Vagina (tissue), 2 donors: ENCODE measurements at regions not wholly inside any gene's neighbourhood (a gene's known extent, or its start where the extent isn't known, plus 50 kb on each side); places are given as distances from the start of the nearest gene placed in this dataset.
"Not testable (repeated sequence)": the region's sequence is repeated elsewhere in the genome, so short reads cannot be mapped to it uniquely, and the experiment has no call there.

Source experiments
- CTCF ChIP-seq, 3 experiments: fragments of 450-650 bp in 2 of 3; fragments of 200-600 bp in 1 of 3; sonication (generic) in 1 of 3; IDR thresholded peaks; one replicate each; pipeline ENCODE4 v1.5.1; 2017 to 2019; ENCODE audit warnings: antibody characterized with exemption in 3 of 3, mild to moderate bottlenecking in 2 of 3, moderate library complexity in 2 of 3
- POLR2A ChIP-seq, 2 donors: fragments of 450-650 bp; IDR thresholded peaks; one replicate each; pipeline ENCODE4 v1.6.1; 2017; ENCODE audit warnings: antibody characterized with exemption in 2 of 2, mild to moderate bottlenecking in 2 of 2, moderate library complexity in 2 of 2
- POLR2AphosphoS5 ChIP-seq, 2 donors: sonication (generic); formaldehyde crosslinking; IDR thresholded peaks; one replicate each; pipeline ENCODE4 v1.9.0; 2017; ENCODE audit warnings: antibody characterized with exemption in 2 of 2, mild to moderate bottlenecking in 2 of 2, low read depth in 1 of 2; ENCODE audit not compliant: insufficient read depth in 1 of 2

- TF ChIP-seq POLR2A (IDR thresholded peaks at IDR 0.05); CTCF (IDR thresholded peaks at IDR 0.05); POLR2AphosphoS5 (IDR thresholded peaks at IDR 0.05; ENCODE audit: insufficient read depth in 1 of 2, low read depth in 1 of 2): not testable (repeated sequence)
These were observed 69.1 kb upstream of the ZNF91 start for GRCh38 chr19:23464349-23464748.
